Parathyroid adenoma (tissue), 2 donors: ENCODE measurements at regions not wholly inside any gene's neighbourhood (a gene's known extent, or its start where the extent isn't known, plus 50 kb on each side); places are given as distances from the start of the nearest gene placed in this dataset.

ENCODE experiments used
- H2AFZ ChIP-seq: fragments of 300-600 bp; sonication (generic); one replicate; pipeline ENCODE4 v1.7.0; 2017; ENCODE audit warnings: antibody characterized with exemption, mild to moderate bottlenecking
- H3K27ac ChIP-seq: fragments of 300-600 bp; sonication (generic); one replicate; pipeline ENCODE4 v1.7.0; 2017
- H3K27me3 ChIP-seq: fragments of 300-600 bp; sonication (generic); one replicate; pipeline ENCODE4 v1.7.0; 2017; ENCODE audit warnings: low read length; ENCODE audit not compliant: control insufficient read depth, insufficient read depth
- H3K36me3 ChIP-seq: fragments of 300-600 bp; sonication (generic); one replicate; pipeline ENCODE4 v1.7.0; 2017; ENCODE audit warnings: low read length; ENCODE audit not compliant: control insufficient read depth, insufficient read depth
- H3K4me1 ChIP-seq: fragments of 300-600 bp; sonication (generic); one replicate; pipeline ENCODE4 v1.7.0; 2017; ENCODE audit warnings: control low read depth
- H3K4me2 ChIP-seq: fragments of 300-600 bp; sonication (generic); one replicate; pipeline ENCODE4 v1.7.0; 2017; ENCODE audit warnings: low read length
- H3K4me3 ChIP-seq: fragments of 300-600 bp; sonication (generic); one replicate; pipeline ENCODE4 v1.7.0; 2017; ENCODE audit warnings: low read depth, low read length
- H3K79me2 ChIP-seq: fragments of 300-600 bp; sonication (generic); one replicate; pipeline ENCODE4 v1.7.0; 2017; ENCODE audit warnings: control low read depth
- H3K9ac ChIP-seq: fragments of 300-600 bp; sonication (generic); one replicate; pipeline ENCODE4 v1.7.0; 2017; ENCODE audit warnings: mild to moderate bottlenecking
- H3K9me3 ChIP-seq: fragments of 300-600 bp; sonication (generic); one replicate; pipeline ENCODE4 v1.7.0; 2017; ENCODE audit warnings: low read length; ENCODE audit not compliant: control insufficient read depth
- TF ChIP-seq, protein P1 (sequence below): fragments of 300-600 bp; sonication (generic); IDR thresholded peaks from one replicate; pipeline ENCODE4 v1.7.0; 2017; ENCODE audit warnings: antibody characterized with exemption, mild to moderate bottlenecking
- donor health status: primary hyperparathyroidism.

DNA sequence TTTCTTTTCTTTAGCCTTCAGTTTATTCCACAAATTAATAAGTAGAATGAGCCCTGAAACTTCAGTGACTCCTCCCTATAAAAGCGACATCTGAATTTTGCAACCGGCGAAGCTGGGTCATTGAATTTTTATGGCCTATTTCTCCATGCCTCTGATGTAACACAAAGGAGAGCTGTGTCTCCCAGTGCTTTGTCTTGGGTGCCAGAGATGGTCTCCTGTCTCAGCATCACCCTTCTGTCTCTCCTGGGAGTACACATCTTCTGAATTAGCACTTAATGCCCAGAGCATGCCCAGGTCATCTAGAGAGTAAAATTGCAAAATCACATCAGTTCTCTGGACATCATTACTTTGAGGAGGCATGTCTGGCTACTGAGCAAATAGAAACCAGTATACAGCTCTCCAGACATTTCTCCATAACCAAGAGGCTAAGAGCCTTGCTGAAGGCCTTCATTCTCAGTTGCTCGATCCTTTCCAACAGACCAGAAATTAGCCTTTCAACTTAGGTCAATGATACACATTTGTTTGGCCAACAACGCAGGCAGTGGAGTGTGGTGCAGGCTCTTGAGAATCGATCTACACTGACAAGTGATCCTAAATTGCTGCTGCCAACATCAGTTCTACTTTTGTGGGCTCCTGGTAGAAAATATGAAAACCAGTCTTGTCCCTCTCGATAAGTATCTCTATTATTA is 176.0 kb upstream of the FOXQ1 start:
- Histone ChIP-seq H3K9me3 (no peaks in the 10 kb centered on the region), H3K27ac (no peak overlapping the region), H3K4me3 (no peak overlapping the region), H2AFZ (no peak overlapping the region), H3K4me1 (no peaks in the 10 kb centered on the region), H3K36me3 (no peaks in the 10 kb centered on the region), H3K9ac (no peak overlapping the region), H3K27me3 (no peaks in the 10 kb centered on the region), H3K79me2 (no peaks in the 10 kb centered on the region), H3K4me2 (no peak overlapping the region)
- TF ChIP-seq, protein P1, sequence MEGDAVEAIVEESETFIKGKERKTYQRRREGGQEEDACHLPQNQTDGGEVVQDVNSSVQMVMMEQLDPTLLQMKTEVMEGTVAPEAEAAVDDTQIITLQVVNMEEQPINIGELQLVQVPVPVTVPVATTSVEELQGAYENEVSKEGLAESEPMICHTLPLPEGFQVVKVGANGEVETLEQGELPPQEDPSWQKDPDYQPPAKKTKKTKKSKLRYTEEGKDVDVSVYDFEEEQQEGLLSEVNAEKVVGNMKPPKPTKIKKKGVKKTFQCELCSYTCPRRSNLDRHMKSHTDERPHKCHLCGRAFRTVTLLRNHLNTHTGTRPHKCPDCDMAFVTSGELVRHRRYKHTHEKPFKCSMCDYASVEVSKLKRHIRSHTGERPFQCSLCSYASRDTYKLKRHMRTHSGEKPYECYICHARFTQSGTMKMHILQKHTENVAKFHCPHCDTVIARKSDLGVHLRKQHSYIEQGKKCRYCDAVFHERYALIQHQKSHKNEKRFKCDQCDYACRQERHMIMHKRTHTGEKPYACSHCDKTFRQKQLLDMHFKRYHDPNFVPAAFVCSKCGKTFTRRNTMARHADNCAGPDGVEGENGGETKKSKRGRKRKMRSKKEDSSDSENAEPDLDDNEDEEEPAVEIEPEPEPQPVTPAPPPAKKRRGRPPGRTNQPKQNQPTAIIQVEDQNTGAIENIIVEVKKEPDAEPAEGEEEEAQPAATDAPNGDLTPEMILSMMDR: no peak

DNA sequence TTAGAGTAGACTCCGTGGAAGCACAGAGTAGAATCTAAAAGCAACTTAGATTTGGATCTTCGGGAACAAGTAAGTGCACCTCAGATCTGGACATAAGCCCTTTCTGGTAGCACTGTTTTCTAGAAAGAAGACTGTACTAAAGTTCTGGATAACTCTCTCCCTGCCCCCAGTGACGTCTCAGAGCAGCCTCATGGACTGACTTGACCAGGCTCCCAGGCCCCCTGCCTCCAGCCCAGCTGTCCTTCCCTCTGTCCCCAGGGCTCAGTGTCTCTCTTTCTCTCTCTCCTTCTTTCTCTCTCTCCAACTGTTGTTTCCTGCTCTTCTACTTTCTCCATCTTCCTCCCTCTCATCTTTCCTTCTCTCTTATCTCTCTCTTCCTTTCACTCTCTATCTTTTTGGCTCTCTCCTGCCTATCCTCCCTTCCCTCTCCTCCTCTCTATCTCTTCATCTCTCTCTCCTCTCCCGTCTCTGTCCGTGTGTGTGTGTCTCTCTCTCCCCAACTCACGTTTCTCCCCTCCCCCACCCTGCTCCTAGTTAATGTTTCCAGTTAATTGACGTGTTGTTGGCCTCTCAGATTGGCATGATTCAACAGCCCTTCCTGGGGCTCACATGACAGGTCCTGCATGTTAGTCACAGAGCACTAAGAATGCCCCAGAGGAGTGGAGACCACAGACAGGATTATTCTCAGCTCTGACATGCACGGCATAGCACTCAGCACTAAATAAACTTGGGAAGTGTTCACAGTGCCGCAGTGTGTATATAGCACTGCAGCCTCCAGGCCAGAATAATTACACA is 180.4 kb upstream of the FOXQ1 start:
- H3K4me3 ChIP-seq: no peak overlapping the region
- no peak overlapping the region for H3K9ac ChIP-seq
- H3K27me3 ChIP-seq: no peaks in the 10 kb centered on the region
- no peaks in the 10 kb centered on the region for H3K4me1 ChIP-seq
- H3K36me3 ChIP-seq: no peaks in the 10 kb centered on the region
- no peak overlapping the region for H2AFZ ChIP-seq
- no peak overlapping the region for H3K4me2 ChIP-seq
- TF ChIP-seq, protein P1: no peak
- H3K27ac ChIP-seq: no peak overlapping the region
- no peaks in the 10 kb centered on the region for H3K9me3 ChIP-seq
- H3K79me2 ChIP-seq: no peaks in the 10 kb centered on the region

DNA sequence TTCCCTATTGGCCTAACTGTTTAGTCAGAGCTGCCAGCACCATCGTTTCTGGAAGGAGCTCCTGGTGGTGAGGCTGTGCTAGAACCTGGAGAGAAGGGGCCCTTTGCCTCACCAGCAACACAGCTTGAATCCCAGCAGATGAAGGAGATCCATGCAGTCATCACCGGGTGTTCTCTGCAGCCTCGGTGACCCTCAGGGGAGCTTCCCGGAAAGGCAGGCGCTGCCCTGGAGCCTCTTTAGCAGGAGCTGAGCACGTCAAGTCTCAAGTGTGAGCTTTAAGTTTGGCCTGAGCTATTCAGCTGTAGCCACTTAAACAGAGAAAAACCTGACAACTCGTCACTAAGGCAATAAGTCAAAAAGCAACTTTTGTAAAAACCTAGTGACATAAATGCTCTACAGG is 181.2 kb upstream of the FOXQ1 start:
- no peak overlapping the region for H3K27ac ChIP-seq
- H3K9me3 ChIP-seq: no peaks in the 10 kb centered on the region
- H3K9ac ChIP-seq: no peak overlapping the region
- no peak overlapping the region for H3K4me2 ChIP-seq
- no peaks in the 10 kb centered on the region for H3K27me3 ChIP-seq
- no peak overlapping the region for H2AFZ ChIP-seq
- no peaks in the 10 kb centered on the region for H3K4me1 ChIP-seq
- H3K36me3 ChIP-seq: no peaks in the 10 kb centered on the region
- no peaks in the 10 kb centered on the region for H3K79me2 ChIP-seq
- H3K4me3 ChIP-seq: no peak overlapping the region
- TF ChIP-seq, protein P1: no peak

DNA sequence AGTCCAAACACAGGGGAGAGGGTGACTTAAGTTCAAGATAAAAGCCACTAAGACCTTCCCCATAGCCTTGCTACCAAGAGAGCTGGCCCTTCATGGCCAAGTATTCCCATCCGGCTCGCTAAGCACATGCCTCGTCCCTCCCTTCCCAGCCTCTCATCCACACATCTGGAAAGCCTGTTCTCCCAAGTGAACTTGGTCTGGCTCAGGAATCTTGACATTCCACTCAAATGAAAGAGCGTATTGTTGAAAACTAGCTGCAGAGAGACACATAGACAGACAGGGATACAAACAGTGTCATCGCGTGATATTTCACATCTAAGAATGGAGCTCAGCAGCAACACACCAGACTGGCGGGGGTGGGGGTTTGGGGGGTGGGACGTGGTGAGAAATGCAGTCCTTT is 182.8 kb upstream of the FOXQ1 start:
- TF ChIP-seq, protein P1: no peak
- no peaks in the 10 kb centered on the region for H3K79me2 ChIP-seq
- H3K4me2 ChIP-seq: no peak overlapping the region
- no peak overlapping the region for H3K9ac ChIP-seq
- H2AFZ ChIP-seq: no peak overlapping the region
- H3K27me3 ChIP-seq: no peaks in the 10 kb centered on the region
- no peaks in the 10 kb centered on the region for H3K9me3 ChIP-seq
- no peak overlapping the region for H3K4me3 ChIP-seq
- no peak overlapping the region for H3K27ac ChIP-seq
- no peaks in the 10 kb centered on the region for H3K4me1 ChIP-seq
- H3K36me3 ChIP-seq: no peaks in the 10 kb centered on the region
